RWPE2 (cell line): ENCODE measurements at regions not wholly inside any gene's neighbourhood (a gene's known extent, or its start where the extent isn't known, plus 50 kb on each side); places are given as distances from the start of the nearest gene placed in this dataset.
A peak's percentile ranks its signal among the peaks of the same experiment; 100 is the strongest.

Experiments used
- ATAC-seq: fragments of 200-7000 bp; cut with Tn5 transposase; 3 replicates; pipeline ENCODE4 v1.9.1; 2021; ENCODE audit warnings: low read depth
- DNase-seq: peaks from one replicate; pipeline ENCODE4 v3.0.0-alpha.2; 2020; ENCODE audit warnings: low spot score
- H3K27ac ChIP-seq: fragments of 450-650 bp; 2 replicates; pipeline ENCODE4 v1.5.1; 2017; ENCODE audit warnings: mild to moderate bottlenecking; ENCODE audit not compliant: poor library complexity, severe bottlenecking
- H3K27me3 ChIP-seq: fragments of 250-450 bp; sonication (Bioruptor Pico); 2 replicates; pipeline ENCODE4 v1.5.1; 2021; ENCODE audit warnings: mild to moderate bottlenecking, moderate library complexity; ENCODE audit not compliant: insufficient read depth, poor library complexity, severe bottlenecking
- H3K36me3 ChIP-seq: fragments of 250-450 bp; sonication (Bioruptor Pico); 2 replicates; pipeline ENCODE4 v1.5.1; 2020; ENCODE audit warnings: low read depth, mild to moderate bottlenecking, moderate library complexity
- H3K4me1 ChIP-seq: fragments of 250-450 bp; sonication (Bioruptor Pico); 2 replicates; pipeline ENCODE4 v1.5.1; 2021; ENCODE audit warnings: mild to moderate bottlenecking, moderate library complexity; ENCODE audit not compliant: insufficient read depth, poor library complexity, severe bottlenecking
- H3K4me3 ChIP-seq: fragments of 250-450 bp; sonication (Bioruptor Pico); 2 replicates; pipeline ENCODE4 v1.5.1; 2021; ENCODE audit warnings: mild to moderate bottlenecking, moderate library complexity; ENCODE audit not compliant: severe bottlenecking
- H3K9me3 ChIP-seq: fragments of 250-450 bp; sonication (Bioruptor Pico); 2 replicates; pipeline ENCODE4 v1.5.1; 2021; ENCODE audit warnings: mild to moderate bottlenecking, moderate library complexity; ENCODE audit not compliant: severe bottlenecking
- TF ChIP-seq, protein P1 (sequence below): fragments of 450-650 bp; IDR thresholded peaks from one replicate; pipeline ENCODE4 v1.5.1; 2017; ENCODE audit warnings: mild to moderate bottlenecking, moderate library complexity; ENCODE audit not compliant: poor library complexity, severe bottlenecking

DNA sequence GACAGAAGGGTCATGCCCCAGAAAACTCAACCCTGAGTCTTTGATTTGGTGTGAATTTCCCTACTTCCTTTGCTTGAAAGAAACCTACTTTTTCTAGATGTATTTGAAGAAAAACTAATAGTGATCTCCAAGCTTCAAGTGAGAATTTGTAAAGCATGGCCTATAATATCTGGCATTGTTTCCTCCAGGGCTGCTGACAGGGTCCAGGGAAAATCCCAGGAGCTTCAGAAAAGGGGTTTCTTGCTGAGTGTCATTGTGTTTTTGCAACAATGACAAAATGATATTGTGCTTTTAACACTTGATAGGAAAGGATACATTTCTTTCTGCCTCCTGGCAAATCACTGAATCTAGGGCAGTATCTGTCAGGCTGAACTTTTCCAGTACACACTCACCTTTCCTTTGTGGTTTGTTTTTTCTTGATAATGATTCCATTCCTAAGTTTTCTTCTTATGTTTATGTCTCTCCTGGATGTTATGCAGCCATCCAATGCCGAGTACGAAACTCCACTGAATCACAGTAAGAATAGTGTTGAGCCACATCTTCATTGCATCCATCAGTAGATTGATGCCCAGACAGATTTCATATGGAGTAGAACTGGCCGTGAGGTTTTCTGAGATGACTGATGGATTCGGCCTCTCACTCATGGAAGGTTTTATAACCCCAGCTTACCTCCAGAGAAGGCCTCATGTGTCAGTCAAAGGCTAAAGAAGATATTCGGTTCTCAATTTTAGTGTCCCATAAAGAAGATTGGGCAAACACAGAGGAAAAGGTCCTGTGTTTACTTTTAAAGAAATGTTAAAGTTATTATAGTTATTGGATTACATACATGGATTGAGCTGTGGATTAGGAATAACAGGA lies 76.9 kb upstream of the STEAP1B start:
- TF ChIP-seq, protein P1, sequence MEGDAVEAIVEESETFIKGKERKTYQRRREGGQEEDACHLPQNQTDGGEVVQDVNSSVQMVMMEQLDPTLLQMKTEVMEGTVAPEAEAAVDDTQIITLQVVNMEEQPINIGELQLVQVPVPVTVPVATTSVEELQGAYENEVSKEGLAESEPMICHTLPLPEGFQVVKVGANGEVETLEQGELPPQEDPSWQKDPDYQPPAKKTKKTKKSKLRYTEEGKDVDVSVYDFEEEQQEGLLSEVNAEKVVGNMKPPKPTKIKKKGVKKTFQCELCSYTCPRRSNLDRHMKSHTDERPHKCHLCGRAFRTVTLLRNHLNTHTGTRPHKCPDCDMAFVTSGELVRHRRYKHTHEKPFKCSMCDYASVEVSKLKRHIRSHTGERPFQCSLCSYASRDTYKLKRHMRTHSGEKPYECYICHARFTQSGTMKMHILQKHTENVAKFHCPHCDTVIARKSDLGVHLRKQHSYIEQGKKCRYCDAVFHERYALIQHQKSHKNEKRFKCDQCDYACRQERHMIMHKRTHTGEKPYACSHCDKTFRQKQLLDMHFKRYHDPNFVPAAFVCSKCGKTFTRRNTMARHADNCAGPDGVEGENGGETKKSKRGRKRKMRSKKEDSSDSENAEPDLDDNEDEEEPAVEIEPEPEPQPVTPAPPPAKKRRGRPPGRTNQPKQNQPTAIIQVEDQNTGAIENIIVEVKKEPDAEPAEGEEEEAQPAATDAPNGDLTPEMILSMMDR, result no peak

DNA sequence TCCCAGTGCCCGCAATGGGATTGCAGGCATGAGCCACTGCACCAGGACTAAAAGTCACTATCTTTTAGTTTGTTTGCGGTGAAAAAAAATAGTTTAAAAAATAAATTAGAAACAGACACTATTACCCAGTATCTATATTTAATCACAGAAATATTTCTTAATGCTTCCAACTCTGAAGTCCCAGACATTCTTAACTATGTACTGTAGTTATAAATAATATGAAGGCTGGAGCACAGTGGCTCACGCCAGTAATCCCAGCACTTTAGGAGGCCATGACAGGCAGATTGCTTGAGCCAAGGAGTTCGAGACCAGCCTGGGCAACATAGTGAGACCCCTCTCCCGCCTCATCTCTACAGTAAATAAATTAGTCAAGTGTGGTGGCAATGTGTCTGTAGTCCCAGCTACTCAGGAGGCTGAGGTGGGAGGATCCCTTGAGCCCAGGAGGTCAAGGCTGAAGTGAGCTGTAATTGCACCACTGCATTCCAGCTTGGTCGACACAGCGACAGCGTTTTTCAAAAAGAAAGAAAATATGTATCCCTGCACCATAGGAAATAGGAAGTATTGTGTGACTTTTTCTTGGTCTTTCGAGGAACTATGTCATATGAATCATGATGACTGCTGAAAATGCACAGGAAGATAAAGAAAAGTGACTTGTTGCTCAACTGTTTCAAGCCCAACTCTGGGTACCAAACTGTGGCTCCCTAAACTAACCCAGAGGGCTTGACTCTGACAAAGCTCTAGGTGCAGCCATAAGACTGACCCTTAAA lies 74.9 kb upstream of the STEAP1B start:
- Histone ChIP-seq H3K4me1 (peaks cover 39% of the 10 kb centered on the region), H3K36me3 (no peaks in the 10 kb centered on the region), H3K27ac (peak overlapping the region; percentile 98), H3K27me3 (no peaks in the 10 kb centered on the region), H3K4me3 (no peak overlapping the region), H3K9me3 (no peaks in the 10 kb centered on the region)
- TF ChIP-seq, protein P1, result no peak
- DNase-seq, result no peak
- ATAC-seq, result no peak

More for the DNA sequence above, 76.9 kb upstream of the STEAP1B start:
- ATAC-seq (no peak), DNase-seq (no peak)
- Histone ChIP-seq H3K27ac (peak overlapping the region; percentile 98), H3K36me3 (no peaks in the 10 kb centered on the region), H3K4me3 (no peak overlapping the region), H3K9me3 (no peaks in the 10 kb centered on the region), H3K4me1 (peaks cover 38% of the 10 kb centered on the region), H3K27me3 (no peaks in the 10 kb centered on the region)

DNA sequence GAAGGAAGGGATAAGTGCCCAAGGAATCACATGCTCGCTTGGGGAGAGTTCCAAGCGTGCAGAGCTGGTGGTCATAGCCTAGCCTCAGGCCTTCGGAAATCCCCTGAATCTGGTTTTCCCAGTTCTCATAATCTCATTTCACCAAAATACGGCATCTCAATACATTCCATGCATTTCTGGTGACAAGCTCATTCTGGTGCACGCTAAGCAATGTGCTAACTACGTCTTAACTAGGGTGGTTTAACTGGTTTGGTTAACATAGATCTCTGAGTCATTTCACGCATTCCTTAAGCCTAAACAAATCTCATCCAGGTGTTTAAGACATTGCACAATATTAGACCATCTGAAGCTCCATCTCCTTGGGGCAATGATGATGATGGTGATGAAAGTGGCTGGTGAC lies 72.9 kb upstream of the STEAP1B start:
- TF ChIP-seq, protein P1, result no peak
- ATAC-seq (peak; percentile 62), DNase-seq (peak; percentile 82)
- peak overlapping the region; percentile 98 for H3K27ac ChIP-seq
- peaks cover 31% of the 10 kb centered on the region for H3K4me1 ChIP-seq
- no peak overlapping the region for H3K4me3 ChIP-seq
- H3K27me3 ChIP-seq, result no peaks in the 10 kb centered on the region
- no peaks in the 10 kb centered on the region for H3K36me3 ChIP-seq
- H3K9me3 ChIP-seq, result no peaks in the 10 kb centered on the region

DNA sequence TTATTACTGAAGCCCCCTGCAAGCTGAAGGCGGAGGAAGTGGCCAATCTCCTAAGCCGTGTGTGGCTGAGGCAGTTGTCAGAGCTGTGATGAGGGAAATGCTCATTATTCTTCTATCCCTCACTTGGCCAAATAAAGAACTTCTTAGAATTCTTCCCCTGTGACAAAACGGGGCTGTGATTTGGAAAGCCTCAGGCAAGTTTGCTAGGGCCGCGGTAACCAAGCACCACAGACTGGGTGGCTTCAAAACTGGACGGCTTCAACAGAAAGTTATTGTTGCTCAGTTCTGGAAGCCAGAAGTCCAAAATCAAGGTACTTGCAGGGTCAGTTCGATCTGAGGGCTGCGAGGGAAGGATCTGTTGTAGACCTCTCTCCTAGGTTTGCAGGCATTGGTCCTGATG lies 72.3 kb upstream of the STEAP1B start:
- peak overlapping the region; percentile 98 for H3K27ac ChIP-seq
- no peaks in the 10 kb centered on the region for H3K9me3 ChIP-seq
- H3K27me3 ChIP-seq, result no peaks in the 10 kb centered on the region
- TF ChIP-seq, protein P1, result no peak
- ATAC-seq (no peak), DNase-seq (no peak)
- peaks cover 28% of the 10 kb centered on the region for H3K4me1 ChIP-seq
- H3K36me3 ChIP-seq, result no peaks in the 10 kb centered on the region
- no peak overlapping the region for H3K4me3 ChIP-seq

DNA sequence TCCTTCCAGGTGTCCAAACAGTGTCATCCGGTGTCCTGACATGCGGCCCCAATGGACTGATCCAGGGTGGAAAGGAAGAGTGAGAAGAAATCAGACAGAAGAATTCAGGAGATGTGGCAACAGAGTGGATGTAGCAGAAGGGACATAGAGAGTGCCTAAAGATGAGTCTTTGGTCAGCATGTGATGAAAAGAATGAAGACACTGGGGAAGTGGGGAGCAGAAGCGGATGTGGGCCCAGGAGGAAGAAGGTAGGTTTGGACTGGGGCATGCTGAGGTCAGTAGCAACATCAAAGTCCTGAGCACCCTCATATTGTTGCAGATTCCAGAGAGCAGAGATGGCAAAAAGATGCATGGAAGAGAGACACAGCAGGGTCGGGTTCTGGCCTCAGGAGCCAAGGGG lies 71.8 kb upstream of the STEAP1B start:
- no peaks in the 10 kb centered on the region for H3K9me3 ChIP-seq
- no peaks in the 10 kb centered on the region for H3K27me3 ChIP-seq
- ATAC-seq, result no peak
- no peaks in the 10 kb centered on the region for H3K36me3 ChIP-seq
- no peak for DNase-seq
- peak overlapping the region; percentile 98 for H3K27ac ChIP-seq
- H3K4me3 ChIP-seq, result no peak overlapping the region
- TF ChIP-seq, protein P1, result no peak
- peaks cover 23% of the 10 kb centered on the region for H3K4me1 ChIP-seq
